HepG2 (cell line): ENCODE measurements at regions not wholly inside any gene's neighbourhood (a gene's known extent, or its start where the extent isn't known, plus 50 kb on each side); places are given as distances from the start of the nearest gene placed in this dataset.

ENCODE experiments used
- BRCA1 ChIP-seq: sonication (generic); formaldehyde crosslinking; IDR thresholded peaks from 2 replicates; pipeline ENCODE4 v1.4.0; 2020; ENCODE audit warnings: missing genetic modification reagents
- FOSL1 ChIP-seq: sonication (generic); formaldehyde crosslinking; IDR thresholded peaks from 2 replicates; pipeline ENCODE4 v1.9.0; 2021; ENCODE audit warnings: missing genetic modification reagents, borderline replicate concordance
- NFIC ChIP-seq: IDR thresholded peaks from 2 replicates; pipeline ENCODE4 v1.6.1; 2012; ENCODE audit warnings: mild to moderate bottlenecking, low read length, inconsistent platforms
- NR2C2 ChIP-seq: sonication (generic); formaldehyde crosslinking; IDR thresholded peaks from 2 replicates; pipeline ENCODE4 v1.4.0; 2020; ENCODE audit warnings: missing genetic modification reagents, mild to moderate bottlenecking, moderate library complexity, borderline replicate concordance
- POGK ChIP-seq: sonication (generic); formaldehyde crosslinking; conservative IDR thresholded peaks from 2 replicates; pipeline ENCODE4 v1.8.0; 2022; ENCODE audit warnings: mild to moderate bottlenecking, moderate library complexity, missing genetic modification reagents
- RNF2 ChIP-seq: fragments of 450-650 bp; conservative IDR thresholded peaks from 2 replicates; pipeline ENCODE4 v1.6.1; 2016; ENCODE audit warnings: low read depth
- SIN3A ChIP-seq: IDR thresholded peaks from 2 replicates; pipeline ENCODE4 v1.6.1; 2011; ENCODE audit warnings: low read depth, mild to moderate bottlenecking, control low read depth, low read length, borderline replicate concordance
- SMC3 ChIP-seq: IDR thresholded peaks from 2 replicates; pipeline ENCODE4 v1.6.1; 2011; ENCODE audit warnings: low read length, improper control_type of control experiment
- SNAI1 ChIP-seq: sonication (generic); formaldehyde crosslinking; IDR thresholded peaks from 2 replicates; pipeline ENCODE4 v1.5.0; 2020; ENCODE audit warnings: mild to moderate bottlenecking, missing genetic modification reagents, borderline replicate concordance
- THAP7 ChIP-seq: sonication (generic); formaldehyde crosslinking; IDR thresholded peaks from 2 replicates; pipeline ENCODE4 v1.8.1; 2023; ENCODE audit warnings: mild to moderate bottlenecking, missing genetic modification reagents
- ZFP36 ChIP-seq: fragments of 150-350 bp; IDR thresholded peaks from 2 replicates; pipeline ENCODE4 v1.6.1; 2018; ENCODE audit warnings: borderline replicate concordance, low read length, low read depth; ENCODE audit not compliant: partially characterized antibody
- TF ChIP-seq, protein P1 (sequence below): sonication (generic); formaldehyde crosslinking; IDR thresholded peaks from 2 replicates; pipeline ENCODE4 v1.5.0; 2020; ENCODE audit warnings: missing genetic modification reagents
- TF ChIP-seq, protein P2 (sequence below): sonication (generic); formaldehyde crosslinking; IDR thresholded peaks from 2 replicates; pipeline ENCODE4 v1.5.0; 2020; ENCODE audit warnings: mild to moderate bottlenecking, missing genetic modification reagents, moderate library complexity

GRCh38 chr4:26145212-26145611 lies 175.6 kb upstream of the RBPJ start:
- TF ChIP-seq FOSL1 (CRISPR knock-in tag) (no peak), ZFP36 (no peak), SNAI1 (no peak), NFIC (no peak), SMC3 (no peak), NR2C2 (CRISPR knock-in tag) (no peak), THAP7 (CRISPR knock-in tag) (no peak), RNF2 (no peak), BRCA1 (CRISPR knock-in tag) (no peak), SIN3A (no peak), POGK (CRISPR knock-in tag) (no peak)
- TF ChIP-seq, protein P1, sequence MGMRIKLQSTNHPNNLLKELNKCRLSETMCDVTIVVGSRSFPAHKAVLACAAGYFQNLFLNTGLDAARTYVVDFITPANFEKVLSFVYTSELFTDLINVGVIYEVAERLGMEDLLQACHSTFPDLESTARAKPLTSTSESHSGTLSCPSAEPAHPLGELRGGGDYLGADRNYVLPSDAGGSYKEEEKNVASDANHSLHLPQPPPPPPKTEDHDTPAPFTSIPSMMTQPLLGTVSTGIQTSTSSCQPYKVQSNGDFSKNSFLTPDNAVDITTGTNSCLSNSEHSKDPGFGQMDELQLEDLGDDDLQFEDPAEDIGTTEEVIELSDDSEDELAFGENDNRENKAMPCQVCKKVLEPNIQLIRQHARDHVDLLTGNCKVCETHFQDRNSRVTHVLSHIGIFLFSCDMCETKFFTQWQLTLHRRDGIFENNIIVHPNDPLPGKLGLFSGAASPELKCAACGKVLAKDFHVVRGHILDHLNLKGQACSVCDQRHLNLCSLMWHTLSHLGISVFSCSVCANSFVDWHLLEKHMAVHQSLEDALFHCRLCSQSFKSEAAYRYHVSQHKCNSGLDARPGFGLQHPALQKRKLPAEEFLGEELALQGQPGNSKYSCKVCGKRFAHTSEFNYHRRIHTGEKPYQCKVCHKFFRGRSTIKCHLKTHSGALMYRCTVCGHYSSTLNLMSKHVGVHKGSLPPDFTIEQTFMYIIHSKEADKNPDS (CRISPR knock-in tag) = no peak
- TF ChIP-seq, protein P2, sequence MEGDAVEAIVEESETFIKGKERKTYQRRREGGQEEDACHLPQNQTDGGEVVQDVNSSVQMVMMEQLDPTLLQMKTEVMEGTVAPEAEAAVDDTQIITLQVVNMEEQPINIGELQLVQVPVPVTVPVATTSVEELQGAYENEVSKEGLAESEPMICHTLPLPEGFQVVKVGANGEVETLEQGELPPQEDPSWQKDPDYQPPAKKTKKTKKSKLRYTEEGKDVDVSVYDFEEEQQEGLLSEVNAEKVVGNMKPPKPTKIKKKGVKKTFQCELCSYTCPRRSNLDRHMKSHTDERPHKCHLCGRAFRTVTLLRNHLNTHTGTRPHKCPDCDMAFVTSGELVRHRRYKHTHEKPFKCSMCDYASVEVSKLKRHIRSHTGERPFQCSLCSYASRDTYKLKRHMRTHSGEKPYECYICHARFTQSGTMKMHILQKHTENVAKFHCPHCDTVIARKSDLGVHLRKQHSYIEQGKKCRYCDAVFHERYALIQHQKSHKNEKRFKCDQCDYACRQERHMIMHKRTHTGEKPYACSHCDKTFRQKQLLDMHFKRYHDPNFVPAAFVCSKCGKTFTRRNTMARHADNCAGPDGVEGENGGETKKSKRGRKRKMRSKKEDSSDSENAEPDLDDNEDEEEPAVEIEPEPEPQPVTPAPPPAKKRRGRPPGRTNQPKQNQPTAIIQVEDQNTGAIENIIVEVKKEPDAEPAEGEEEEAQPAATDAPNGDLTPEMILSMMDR (CRISPR knock-in tag) = no peak
